ENCODE measurements at regions not wholly inside any gene's neighbourhood (a gene's known extent, or its start where the extent isn't known, plus 50 kb on each side); places are given as distances from the start of the nearest gene placed in this dataset.
"Not testable (repeated sequence)": the region's sequence is repeated elsewhere in the genome, so short reads cannot be mapped to it uniquely, and the experiment has no call there.

GRCh38 chr12:67077617-67078016 lies 191.5 kb upstream of the CAND1 start:
- DNase-seq (no peak), ATAC-seq (peak; percentile 64)

GRCh38 chr12:67078957-67079356 lies 190.2 kb upstream of the CAND1 start:
- no peak for ATAC-seq

GRCh38 chr12:67080637-67081036 lies 188.5 kb upstream of the CAND1 start:
- DNase-seq: no peak
- ATAC-seq: no peak

More at GRCh38 chr12:67078957-67079356, 190.2 kb upstream of the CAND1 start:
- no peak for DNase-seq

- peak; percentile 75 for ATAC-seq
Observed at GRCh38 chr12:67082221-67082620, 186.9 kb upstream of the CAND1 start.

GRCh38 chr12:67085699-67086098 lies 183.5 kb upstream of the CAND1 start:
- ATAC-seq: no peak
- DNase-seq: no peak

More at GRCh38 chr12:67082221-67082620, 186.9 kb upstream of the CAND1 start:
- no peak for DNase-seq

- DNase-seq: no peak
- ATAC-seq: no peak
Observed at GRCh38 chr12:67086116-67086515, 183.0 kb upstream of the CAND1 start.

GRCh38 chr12:67088401-67089118 lies 180.6 kb upstream of the CAND1 start:
- DNase-seq (no peak), ATAC-seq (no peak)

GRCh38 chr12:67091204-67091603 lies 178.0 kb upstream of the CAND1 start:
- no peak for ATAC-seq
- DNase-seq: no peak

GRCh38 chr12:67091678-67092077 lies 177.5 kb upstream of the CAND1 start:
- ATAC-seq: no peak
- DNase-seq: no peak

GRCh38 chr12:67092934-67093333 lies 176.2 kb upstream of the CAND1 start:
- ATAC-seq: not testable (repeated sequence)

GRCh38 chr12:67096533-67097318 lies 172.4 kb upstream of the CAND1 start:
- ATAC-seq: no peak
- no peak for DNase-seq

More at GRCh38 chr12:67092934-67093333, 176.2 kb upstream of the CAND1 start:
- DNase-seq: not testable (repeated sequence)

GRCh38 chr12:67099858-67100257 lies 169.3 kb upstream of the CAND1 start:
- ATAC-seq: no peak
- DNase-seq: no peak

GRCh38 chr12:67103521-67103920 lies 165.6 kb upstream of the CAND1 start:
- DNase-seq: no peak
- ATAC-seq: no peak

GRCh38 chr12:67107235-67107634 lies 161.9 kb upstream of the CAND1 start:
- ATAC-seq: no peak
- no peak for DNase-seq

GRCh38 chr12:67107751-67108269 lies 161.3 kb upstream of the CAND1 start:
- ATAC-seq (no peak), DNase-seq (no peak)

GRCh38 chr12:67110345-67110744 lies 158.8 kb upstream of the CAND1 start:
- not testable (repeated sequence) for DNase-seq, ATAC-seq

- no peak for ATAC-seq
- no peak for DNase-seq
Observed at GRCh38 chr12:67111182-67111581, 158.0 kb upstream of the CAND1 start.

GRCh38 chr12:67112586-67112985 lies 156.6 kb upstream of the CAND1 start:
- no peak for ATAC-seq

GRCh38 chr12:67116134-67116533 lies 153.0 kb upstream of the CAND1 start:
- DNase-seq (no peak), ATAC-seq (no peak)

More at GRCh38 chr12:67112586-67112985, 156.6 kb upstream of the CAND1 start:
- no peak for DNase-seq

- DNase-seq (no peak), ATAC-seq (no peak)
Observed at GRCh38 chr12:67122584-67122983, 146.6 kb upstream of the CAND1 start.

GRCh38 chr12:67137256-67137655 lies 131.9 kb upstream of the CAND1 start:
- DNase-seq (no peak), ATAC-seq (no peak)

- ATAC-seq (peak; percentile 68), DNase-seq (no peak)
Observed at GRCh38 chr12:67141296-67142018, 127.7 kb upstream of the CAND1 start.
